Astrocyte of the cerebellum (primary cell): ENCODE measurements at regions not wholly inside any gene's neighbourhood (a gene's known extent, or its start where the extent isn't known, plus 50 kb on each side); places are given as distances from the start of the nearest gene placed in this dataset.

Source experiments
- DNase-seq: peaks from one replicate; pipeline ENCODE4 v3.0.0-alpha.2; 2011; ENCODE audit warnings: low read depth
- H3K4me3 ChIP-seq: 2 replicates; pipeline ENCODE4 v1.5.1; 2011; ENCODE audit warnings: mild to moderate bottlenecking, low read depth, low read length, moderate library complexity
- in situ Hi-C: cut with HindIII; loops from 2 replicates; pipeline ENCODE4 v1.10.0; 2017; ENCODE audit warnings: low sequenced_read_pairs
- TF ChIP-seq, protein P1 (sequence below): IDR thresholded peaks from 2 replicates; pipeline ENCODE4 v1.5.1; 2012; ENCODE audit warnings: low read length, low read depth, moderate library complexity, mild to moderate bottlenecking; ENCODE audit errors: missing control alignments

DNA sequence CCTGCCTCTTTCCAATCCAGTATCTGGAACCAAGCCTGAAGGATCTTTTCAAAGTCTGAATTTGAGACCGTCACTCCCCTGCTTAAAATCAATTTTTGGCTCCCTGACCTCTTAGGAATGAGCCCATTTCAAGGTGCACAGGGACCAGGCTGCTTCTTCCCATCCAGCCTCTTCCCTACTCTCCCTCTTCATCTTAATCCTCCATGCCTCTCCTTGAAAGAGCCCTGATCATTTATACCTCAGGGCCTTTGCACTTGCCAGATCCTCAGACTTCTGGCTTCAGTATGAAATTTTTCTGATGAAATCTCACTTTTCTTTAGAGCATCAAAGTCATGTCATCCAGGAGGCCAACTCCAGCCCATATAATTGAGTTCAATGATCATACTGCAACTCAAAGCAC, 399.5 kb upstream of the CELF2 start:
- H3K4me3 ChIP-seq: no peak overlapping the region
- in situ Hi-C loops: no loop called here
- DNase-seq: no peak
- TF ChIP-seq, protein P1, sequence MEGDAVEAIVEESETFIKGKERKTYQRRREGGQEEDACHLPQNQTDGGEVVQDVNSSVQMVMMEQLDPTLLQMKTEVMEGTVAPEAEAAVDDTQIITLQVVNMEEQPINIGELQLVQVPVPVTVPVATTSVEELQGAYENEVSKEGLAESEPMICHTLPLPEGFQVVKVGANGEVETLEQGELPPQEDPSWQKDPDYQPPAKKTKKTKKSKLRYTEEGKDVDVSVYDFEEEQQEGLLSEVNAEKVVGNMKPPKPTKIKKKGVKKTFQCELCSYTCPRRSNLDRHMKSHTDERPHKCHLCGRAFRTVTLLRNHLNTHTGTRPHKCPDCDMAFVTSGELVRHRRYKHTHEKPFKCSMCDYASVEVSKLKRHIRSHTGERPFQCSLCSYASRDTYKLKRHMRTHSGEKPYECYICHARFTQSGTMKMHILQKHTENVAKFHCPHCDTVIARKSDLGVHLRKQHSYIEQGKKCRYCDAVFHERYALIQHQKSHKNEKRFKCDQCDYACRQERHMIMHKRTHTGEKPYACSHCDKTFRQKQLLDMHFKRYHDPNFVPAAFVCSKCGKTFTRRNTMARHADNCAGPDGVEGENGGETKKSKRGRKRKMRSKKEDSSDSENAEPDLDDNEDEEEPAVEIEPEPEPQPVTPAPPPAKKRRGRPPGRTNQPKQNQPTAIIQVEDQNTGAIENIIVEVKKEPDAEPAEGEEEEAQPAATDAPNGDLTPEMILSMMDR: no peak

DNA sequence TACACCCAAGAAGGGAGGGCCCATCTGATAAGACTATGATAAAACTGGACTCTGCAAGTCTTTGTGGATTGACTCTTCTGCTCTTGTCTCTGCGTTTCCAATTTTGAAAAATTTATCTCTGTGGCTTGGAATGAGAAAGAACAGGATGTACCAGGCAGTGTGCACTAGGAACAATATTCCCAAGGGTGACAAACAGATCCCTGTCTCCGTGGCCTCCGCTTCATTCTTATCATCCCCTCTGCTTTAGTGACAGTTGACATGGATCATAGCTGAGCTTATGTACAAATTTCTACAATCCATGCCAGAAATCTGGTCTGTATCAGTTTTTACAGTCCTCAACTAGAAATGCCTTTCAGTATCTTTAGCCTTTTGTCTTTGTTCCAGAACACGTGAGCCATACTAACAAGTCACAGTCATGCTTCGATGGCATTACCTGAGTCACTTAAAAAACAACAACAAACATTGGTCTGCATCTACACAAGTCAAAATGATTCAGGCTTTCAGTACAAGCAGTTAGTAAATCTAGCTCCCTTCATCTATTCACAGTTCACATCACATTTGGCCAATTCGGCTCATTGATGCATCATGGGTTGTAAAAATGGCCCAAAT, 393.6 kb upstream of the CELF2 start:
- in situ Hi-C loops: no loop called here
- DNase-seq: no peak
- no peak overlapping the region for H3K4me3 ChIP-seq
- TF ChIP-seq, protein P1: no peak

DNA sequence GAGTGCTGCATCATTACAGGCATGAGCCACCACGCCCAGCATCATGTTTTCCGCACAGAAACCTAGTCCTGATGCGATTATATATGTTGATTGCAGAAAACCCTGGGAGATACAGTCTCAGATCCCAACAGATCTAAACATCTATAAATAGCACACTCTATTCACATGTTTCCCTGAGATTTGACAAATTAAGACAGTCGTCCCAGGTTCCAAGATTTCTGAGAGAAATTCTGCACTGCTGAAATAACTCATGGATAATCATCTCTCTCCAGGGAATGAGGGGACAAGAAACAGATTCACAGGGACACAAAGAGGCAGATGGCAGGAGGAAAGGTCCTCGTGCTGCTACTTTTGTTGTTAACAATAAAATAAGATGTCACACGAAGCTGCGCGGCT, 393.1 kb upstream of the CELF2 start:
- H3K4me3 ChIP-seq: no peak overlapping the region
- TF ChIP-seq, protein P1: no peak
- in situ Hi-C loops: no loop called here
- no peak for DNase-seq

DNA sequence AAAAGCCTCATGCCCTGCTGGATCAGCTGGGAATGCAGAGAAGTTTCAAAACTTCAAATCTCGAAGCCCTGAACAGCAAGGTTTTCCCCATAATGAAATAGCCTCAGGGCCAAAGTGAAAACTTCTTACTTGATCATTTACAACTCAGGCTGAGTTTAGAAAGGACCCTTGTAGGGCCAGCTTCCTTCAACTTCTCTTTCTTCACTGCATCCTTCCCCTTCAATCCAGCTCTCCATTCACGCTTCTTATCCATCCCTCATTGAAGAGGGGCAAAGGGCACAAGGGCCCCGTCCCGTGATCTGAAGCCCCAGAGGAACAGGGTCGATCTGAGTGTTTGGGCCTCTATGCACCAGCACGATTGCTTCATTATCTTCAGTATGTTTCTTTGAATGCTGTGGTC, 392.2 kb upstream of the CELF2 start:
- DNase-seq: no peak
- H3K4me3 ChIP-seq: no peak overlapping the region
- in situ Hi-C loops: no loop called here
- TF ChIP-seq, protein P1: no peak

DNA sequence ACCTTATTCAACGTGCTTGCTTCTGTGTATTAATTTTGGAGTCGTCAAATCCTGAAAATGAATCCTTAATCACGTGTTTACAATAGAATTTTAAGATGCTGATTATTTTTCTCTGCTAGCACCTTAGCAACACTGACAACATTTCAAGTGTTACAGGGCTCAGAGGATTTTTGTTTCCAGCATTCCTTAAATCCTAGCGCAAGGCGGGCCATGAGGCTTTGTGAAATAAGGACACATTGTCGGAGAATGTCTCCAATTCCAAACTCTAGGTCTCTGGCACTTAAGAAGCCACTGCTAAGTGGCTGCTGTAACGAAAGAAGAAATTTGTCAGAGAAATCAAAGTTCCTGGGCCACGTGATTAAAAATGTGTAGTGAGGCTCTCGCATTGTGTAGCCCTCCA, 390.9 kb upstream of the CELF2 start:
- DNase-seq: no peak
- TF ChIP-seq, protein P1: no peak
- in situ Hi-C loops: no loop called here
- H3K4me3 ChIP-seq: no peak overlapping the region

DNA sequence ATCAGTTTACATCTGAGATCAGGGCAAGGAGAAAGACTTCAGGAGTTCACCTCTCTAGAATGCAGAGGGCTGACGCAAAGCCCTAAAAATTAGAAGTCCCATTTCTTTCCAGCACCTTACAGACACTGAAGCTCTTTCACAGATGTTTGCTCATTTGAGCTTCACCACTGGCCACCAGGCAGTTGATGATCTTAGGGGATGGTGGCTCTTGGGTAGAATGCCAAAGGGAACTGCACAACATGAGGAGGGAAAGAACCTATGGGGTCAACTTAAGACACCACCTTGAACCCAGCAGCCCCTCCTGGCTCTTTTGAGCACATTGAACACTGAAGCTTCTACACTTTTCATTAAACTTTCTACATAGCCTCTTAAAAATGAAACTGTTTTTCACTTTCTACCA, 390.3 kb upstream of the CELF2 start:
- TF ChIP-seq, protein P1: no peak
- no peak overlapping the region for H3K4me3 ChIP-seq
- no peak for DNase-seq
- in situ Hi-C loops: no loop called here

DNA sequence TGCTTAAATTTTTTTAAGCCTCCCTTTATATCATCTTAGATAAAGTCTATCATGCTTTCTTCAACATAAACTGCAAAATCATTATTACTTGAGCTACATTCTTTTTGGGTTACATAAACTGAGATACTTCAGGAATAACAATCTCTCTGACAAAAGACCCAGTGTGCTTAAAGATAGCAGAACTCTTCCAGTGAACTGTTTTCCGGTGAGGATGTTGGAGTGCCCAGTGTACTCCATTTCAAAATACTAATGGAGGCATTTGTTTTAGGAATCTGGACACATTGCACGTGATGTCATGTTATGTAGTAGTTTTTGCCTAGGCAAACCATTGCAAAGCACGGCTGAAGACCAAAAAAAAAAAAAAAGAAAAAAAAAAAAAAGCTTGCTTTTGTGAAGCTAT, 388.2 kb upstream of the CELF2 start:
- no peak overlapping the region for H3K4me3 ChIP-seq
- TF ChIP-seq, protein P1: no peak
- DNase-seq: no peak
- in situ Hi-C loops: no loop called here
